ENCODE measurements at regions not wholly inside any gene's neighbourhood (a gene's known extent, or its start where the extent isn't known, plus 50 kb on each side); places are given as distances from the start of the nearest gene placed in this dataset.
A peak's percentile ranks its signal among the peaks of the same experiment; 100 is the strongest.

DNA sequence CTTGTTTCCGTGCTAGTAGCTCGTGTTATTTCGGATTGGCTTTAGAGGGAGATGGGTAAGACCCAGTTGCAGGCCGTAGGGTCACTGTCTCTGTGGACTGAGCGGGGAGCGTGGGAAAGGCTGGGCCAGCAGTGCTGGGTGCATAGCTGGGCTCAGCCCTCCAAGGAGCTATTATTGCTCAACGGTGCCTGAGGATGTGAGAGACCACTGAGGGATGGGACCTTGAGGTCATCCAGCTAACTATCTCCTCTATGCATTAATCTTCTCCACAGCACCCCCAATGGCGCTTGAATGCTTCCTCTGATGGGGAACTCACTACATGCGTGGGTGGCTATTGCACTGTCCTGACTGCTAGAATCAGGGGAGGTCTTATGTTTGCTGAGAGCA lies 126.1 kb upstream of the FOXF1 start:
- H3K9ac ChIP-seq: no peak overlapping the region
- no peaks in the 10 kb centered on the region for H3K36me3 ChIP-seq
- H4K20me1 ChIP-seq: no peaks in the 10 kb centered on the region
- H3K27me3 ChIP-seq: no peaks in the 10 kb centered on the region
- no peak overlapping the region for H3K4me3 ChIP-seq
- H3K27ac ChIP-seq: 0 out of 22 replicates have a peak overlapping the region, but pooled peaks of 1 of the 11 experiments have one; percentile 1
- peaks cover 5 to 80% (median 49%) of the 10 kb centered on the region in 10 experiments; a peak in 19 of 20 replicates for H3K4me1 ChIP-seq
- no peaks in the 10 kb centered on the region for H3K9me3 ChIP-seq (replicated peaks in 1 of 11)
- peak overlapping the region in 7 of 11 experiments; percentile 0 to 54 (median 41); a peak in 12 of 22 replicates for H3K4me2 ChIP-seq
- TF ChIP-seq Cebpa-rat (IDR thresholded peaks at IDR 0.05): no peak

GRCh38 chr16:86384980-86385379 lies 125.3 kb upstream of the FOXF1 start:
- TF ChIP-seq Cebpa-rat (IDR thresholded peaks at IDR 0.05): no peak
- H3K4me3 ChIP-seq: no peak overlapping the region
- no peaks in the 10 kb centered on the region for H3K9me3 ChIP-seq (replicated peaks in 1 of 11)
- no peaks in the 10 kb centered on the region for H3K36me3 ChIP-seq
- peaks cover 0 to 79% (median 45%) of the 10 kb centered on the region in 10 experiments; a peak in 18 of 20 replicates for H3K4me1 ChIP-seq
- H3K9ac ChIP-seq: no peak overlapping the region
- H3K27me3 ChIP-seq: no peaks in the 10 kb centered on the region
- no peaks in the 10 kb centered on the region for H4K20me1 ChIP-seq
- peak overlapping the region in 4 of 11 experiments; percentile 13 to 51 (median 35); a peak in 6 of 22 replicates for H3K4me2 ChIP-seq
- peak overlapping the region in 2 of 11 experiments; percentile 16 to 27; a peak in 2 of 22 replicates for H3K27ac ChIP-seq

DNA sequence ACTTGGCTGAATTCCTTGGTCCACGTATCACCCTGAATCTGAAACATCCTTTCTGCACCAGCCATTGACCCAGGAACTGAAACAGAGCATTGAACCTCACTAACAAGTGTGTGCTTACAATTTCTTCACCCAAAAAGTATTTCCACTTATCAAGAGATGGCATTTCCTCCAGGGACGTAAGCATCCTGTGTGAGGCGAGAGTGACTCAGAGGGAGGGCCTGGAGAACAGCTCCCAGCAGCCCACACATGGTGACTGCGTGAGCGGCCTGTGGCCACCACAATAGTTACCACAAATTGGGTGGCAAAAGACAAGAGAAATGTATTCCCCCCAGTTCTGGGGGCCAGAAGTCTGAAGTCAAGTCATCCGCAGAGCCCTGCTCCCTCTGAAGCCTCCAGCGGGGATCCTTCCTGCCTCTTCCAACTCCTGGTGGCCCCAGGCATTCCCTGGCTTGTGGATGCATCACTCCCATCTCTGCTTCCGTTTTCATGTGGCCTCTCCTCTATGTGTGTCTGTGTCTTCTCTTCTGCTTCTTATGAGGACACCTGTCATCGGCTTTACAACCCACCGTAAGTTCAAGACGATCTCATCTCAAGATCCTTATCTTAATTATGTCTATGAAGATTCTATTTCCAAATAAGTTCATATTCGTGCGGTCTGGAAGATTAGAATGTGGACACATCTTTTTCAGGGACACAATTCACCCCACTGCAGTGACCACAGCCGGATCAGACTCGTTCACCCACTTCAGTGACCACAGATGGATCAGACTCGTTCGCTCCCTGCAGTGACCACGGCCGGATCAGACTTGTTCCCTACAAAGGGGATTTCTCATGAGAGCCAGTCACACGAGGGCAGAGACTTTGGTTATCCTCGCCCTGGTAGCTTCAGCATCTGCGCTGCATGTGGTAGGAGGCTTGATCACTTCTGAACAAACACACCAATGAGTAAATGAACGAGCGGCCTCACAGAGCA lies 122.6 kb upstream of the FOXF1 start:
- Histone ChIP-seq H3K4me3 (no peak overlapping the region), H3K9me3 (replicated peaks in 1 of 11) (no peaks in the 10 kb centered on the region), H3K36me3 (no peaks in the 10 kb centered on the region), H3K27ac (peak overlapping the region in 8 of 11 experiments; percentile 2 to 62 (median 28); a peak in 9 of 22 replicates), H3K27me3 (no peaks in the 10 kb centered on the region), H3K4me2 (peak overlapping the region; percentile 19 to 69 (median 43); a peak in 20 of 22 replicates), H3K9ac (peak overlapping the region in 1 of 11 experiments; percentile 11; a peak in 1 of 22 replicates), H4K20me1 (no peaks in the 10 kb centered on the region), H3K4me1 (peaks cover 11 to 76% (median 46%) of the 10 kb centered on the region in 10 experiments)
- TF ChIP-seq Cebpa-rat (IDR thresholded peaks at IDR 0.05): no peak

GRCh38 chr16:86388976-86389375 lies 121.4 kb upstream of the FOXF1 start:
- peaks cover 11 to 63% (median 39%) of the 10 kb centered on the region in 10 experiments for H3K4me1 ChIP-seq
- H3K9ac ChIP-seq: no peak overlapping the region
- no peak overlapping the region for H3K4me3 ChIP-seq
- TF ChIP-seq Cebpa-rat (IDR thresholded peaks at IDR 0.05): no peak
- H4K20me1 ChIP-seq: no peaks in the 10 kb centered on the region
- no peak overlapping the region for H3K27ac ChIP-seq
- H3K4me2 ChIP-seq: no peak overlapping the region
- H3K9me3 ChIP-seq (replicated peaks in 1 of 11): no peaks in the 10 kb centered on the region
- no peaks in the 10 kb centered on the region for H3K36me3 ChIP-seq
- H3K27me3 ChIP-seq: no peaks in the 10 kb centered on the region

DNA sequence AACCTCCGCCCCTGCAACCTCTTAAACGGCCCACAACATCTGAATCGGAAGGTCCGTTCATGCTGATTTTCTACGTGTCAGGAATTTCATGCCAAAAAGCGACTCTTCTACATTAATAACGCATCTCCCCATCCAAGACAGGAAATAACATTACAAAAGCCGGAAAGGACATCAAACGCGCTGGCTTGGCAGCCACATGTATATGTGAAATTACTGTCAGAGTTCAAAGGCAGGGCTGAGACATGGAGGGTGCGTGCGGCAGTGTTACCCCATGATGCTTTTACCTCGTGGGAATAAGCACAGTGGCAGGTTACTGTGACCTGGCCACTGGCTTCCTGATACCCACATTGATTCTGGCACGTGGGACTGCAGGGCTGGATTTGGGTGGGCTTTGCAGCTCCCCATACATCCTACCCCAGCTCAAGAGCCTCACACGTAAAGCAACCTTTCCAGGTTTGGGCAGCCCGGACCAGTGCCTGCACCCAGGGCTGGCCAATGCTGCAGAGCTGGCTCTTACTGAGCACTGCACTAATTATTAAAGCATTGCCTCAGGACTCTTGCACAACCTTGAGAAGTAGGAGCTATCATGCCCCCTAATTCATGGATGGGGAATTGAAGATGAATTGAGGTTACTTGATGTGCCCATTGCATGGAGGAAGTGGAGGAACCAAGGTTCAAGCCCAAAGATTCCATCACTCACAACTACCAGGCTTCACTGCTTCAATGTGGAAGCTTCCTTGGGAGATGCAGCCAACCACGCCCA lies 120.6 kb upstream of the FOXF1 start:
- TF ChIP-seq Cebpa-rat (IDR thresholded peaks at IDR 0.05): no peak
- Histone ChIP-seq H3K4me2 (peak overlapping the region in 8 of 11 experiments; percentile 1 to 42 (median 30); a peak in 9 of 22 replicates), H3K9ac (no peak overlapping the region), H3K9me3 (replicated peaks in 1 of 11) (no peaks in the 10 kb centered on the region), H4K20me1 (no peaks in the 10 kb centered on the region), H3K27me3 (no peaks in the 10 kb centered on the region), H3K4me1 (peaks cover 11 to 56% (median 33%) of the 10 kb centered on the region in 10 experiments), H3K4me3 (no peak overlapping the region), H3K36me3 (no peaks in the 10 kb centered on the region), H3K27ac (no peak overlapping the region)

GRCh38 chr16:86390335-86390734 lies 120.0 kb upstream of the FOXF1 start:
- Histone ChIP-seq H3K27me3 (no peaks in the 10 kb centered on the region), H3K4me2 (no peak overlapping the region), H3K36me3 (no peaks in the 10 kb centered on the region), H3K4me3 (no peak overlapping the region), H3K4me1 (peaks cover 11 to 50% (median 29%) of the 10 kb centered on the region in 10 experiments), H3K27ac (no peak overlapping the region), H3K9me3 (replicated peaks in 1 of 11) (no peaks in the 10 kb centered on the region), H3K9ac (no peak overlapping the region), H4K20me1 (no peaks in the 10 kb centered on the region)
- no peak for TF ChIP-seq Cebpa-rat (IDR thresholded peaks at IDR 0.05)

- H4K20me1 ChIP-seq: no peaks in the 10 kb centered on the region
- no peak overlapping the region for H3K4me3 ChIP-seq
- no peak overlapping the region for H3K9ac ChIP-seq
- no peaks in the 10 kb centered on the region for H3K27me3 ChIP-seq
- H3K27ac ChIP-seq: no peak overlapping the region
- TF ChIP-seq Cebpa-rat (IDR thresholded peaks at IDR 0.05): no peak
- H3K9me3 ChIP-seq (replicated peaks in 1 of 11): no peaks in the 10 kb centered on the region
- no peaks in the 10 kb centered on the region for H3K36me3 ChIP-seq
- H3K4me2 ChIP-seq: peak overlapping the region in 10 of 11 experiments; percentile 30 to 65 (median 44); a peak in 18 of 22 replicates
- H3K4me1 ChIP-seq: peaks cover 11 to 42% (median 26%) of the 10 kb centered on the region in 10 experiments
Observed at GRCh38 chr16:86391486-86391885, 118.8 kb upstream of the FOXF1 start.

DNA sequence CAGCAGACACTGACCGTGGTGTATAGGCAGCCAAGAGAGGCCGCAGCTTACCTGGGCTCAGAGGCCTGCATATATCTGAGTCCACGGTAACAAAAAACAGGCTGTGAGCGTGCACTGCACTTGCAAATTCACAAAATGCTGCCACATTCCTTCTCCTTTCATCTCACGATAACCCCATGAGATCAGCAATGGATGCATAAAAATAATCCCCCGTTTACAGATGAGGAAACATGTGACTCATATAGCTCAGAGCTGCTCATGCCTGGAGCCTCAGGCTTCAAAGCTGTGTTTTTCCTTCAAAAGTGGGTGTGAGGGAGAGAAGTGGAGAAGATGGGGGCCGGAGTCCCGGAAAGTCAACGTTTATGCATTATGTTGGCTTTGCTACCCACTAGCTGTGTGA lies 118.3 kb upstream of the FOXF1 start:
- peak overlapping the region in 10 of 11 experiments; percentile 30 to 65 (median 44); a peak in 19 of 22 replicates for H3K4me2 ChIP-seq
- no peaks in the 10 kb centered on the region for H3K27me3 ChIP-seq
- H3K9ac ChIP-seq: no peak overlapping the region
- no peak overlapping the region for H3K27ac ChIP-seq
- no peak overlapping the region for H3K4me3 ChIP-seq
- H4K20me1 ChIP-seq: no peaks in the 10 kb centered on the region
- no peak for TF ChIP-seq Cebpa-rat (IDR thresholded peaks at IDR 0.05)
- H3K36me3 ChIP-seq: no peaks in the 10 kb centered on the region
- H3K9me3 ChIP-seq (replicated peaks in 1 of 11): no peaks in the 10 kb centered on the region
- H3K4me1 ChIP-seq: peaks cover 11 to 37% (median 21%) of the 10 kb centered on the region in 10 experiments

Data from BLaER1 treated with 17β-estradiol and CSF1 and Interleukin-3, amounts not matched to agents 10 nM and 100 nM (cell line).